DND-41 (cell line): ENCODE measurements at regions not wholly inside any gene's neighbourhood (a gene's known extent, or its start where the extent isn't known, plus 50 kb on each side); places are given as distances from the start of the nearest gene placed in this dataset.

Experiments used
- EZH2 ChIP-seq: IDR thresholded peaks from 3 replicates; pipeline ENCODE4 v1.6.1; 2012; ENCODE audit warnings: borderline replicate concordance, low read depth, mild to moderate bottlenecking, moderate library complexity, low read length, inconsistent platforms; ENCODE audit not compliant: severe bottlenecking
- TF ChIP-seq, protein P1 (sequence below): IDR thresholded peaks from 2 replicates; pipeline ENCODE4 v1.5.1; 2012; ENCODE audit warnings: borderline replicate concordance, low read length, moderate library complexity, mild to moderate bottlenecking; ENCODE audit not compliant: poor library complexity, severe bottlenecking; ENCODE audit errors: extremely low read depth

DNA sequence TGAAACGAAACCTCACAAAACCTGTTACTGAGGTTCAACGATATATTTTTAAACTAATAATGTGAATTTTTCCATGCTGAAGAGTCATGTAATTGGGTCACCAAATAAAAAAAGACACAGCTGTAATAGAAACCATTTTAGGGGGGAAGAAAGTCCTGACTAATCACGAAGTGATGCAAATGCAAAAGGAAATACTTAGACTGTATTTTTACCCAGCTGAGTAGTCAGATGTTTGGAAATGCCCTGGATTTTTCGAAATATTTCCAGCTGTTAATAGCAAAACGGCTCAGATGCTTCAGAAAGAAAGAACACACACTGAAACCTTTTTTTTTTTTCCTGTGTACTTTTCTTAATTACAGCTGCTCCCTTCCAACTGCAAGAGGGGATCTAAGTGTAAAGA lies 210.3 kb downstream of the SETD4 start:
- TF ChIP-seq, protein P1, sequence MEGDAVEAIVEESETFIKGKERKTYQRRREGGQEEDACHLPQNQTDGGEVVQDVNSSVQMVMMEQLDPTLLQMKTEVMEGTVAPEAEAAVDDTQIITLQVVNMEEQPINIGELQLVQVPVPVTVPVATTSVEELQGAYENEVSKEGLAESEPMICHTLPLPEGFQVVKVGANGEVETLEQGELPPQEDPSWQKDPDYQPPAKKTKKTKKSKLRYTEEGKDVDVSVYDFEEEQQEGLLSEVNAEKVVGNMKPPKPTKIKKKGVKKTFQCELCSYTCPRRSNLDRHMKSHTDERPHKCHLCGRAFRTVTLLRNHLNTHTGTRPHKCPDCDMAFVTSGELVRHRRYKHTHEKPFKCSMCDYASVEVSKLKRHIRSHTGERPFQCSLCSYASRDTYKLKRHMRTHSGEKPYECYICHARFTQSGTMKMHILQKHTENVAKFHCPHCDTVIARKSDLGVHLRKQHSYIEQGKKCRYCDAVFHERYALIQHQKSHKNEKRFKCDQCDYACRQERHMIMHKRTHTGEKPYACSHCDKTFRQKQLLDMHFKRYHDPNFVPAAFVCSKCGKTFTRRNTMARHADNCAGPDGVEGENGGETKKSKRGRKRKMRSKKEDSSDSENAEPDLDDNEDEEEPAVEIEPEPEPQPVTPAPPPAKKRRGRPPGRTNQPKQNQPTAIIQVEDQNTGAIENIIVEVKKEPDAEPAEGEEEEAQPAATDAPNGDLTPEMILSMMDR = no peak
- no peak for TF ChIP-seq EZH2
